Gastrocnemius medialis (tissue), 4 donors: ENCODE measurements at regions not wholly inside any gene's neighbourhood (a gene's known extent, or its start where the extent isn't known, plus 50 kb on each side); places are given as distances from the start of the nearest gene placed in this dataset.

ENCODE experiments used
- CTCF ChIP-seq, 5 experiments: fragments of 450-650 bp in 3 of 5; fragments of 200-600 bp in 2 of 5; sonication (generic) in 2 of 5; IDR thresholded peaks in 4 of 5; conservative IDR thresholded peaks in 1 of 5; 1 replicate in 4 of 5; 2 replicates in 1 of 5; pipeline ENCODE4 v1.5.1; 2016 to 2019; ENCODE audit warnings: antibody characterized with exemption in 5 of 5, mild to moderate bottlenecking in 3 of 5, moderate library complexity in 3 of 5
- POLR2A ChIP-seq, 2 donors: fragments of 450-650 bp; IDR thresholded peaks; one replicate each; pipeline ENCODE4 v1.6.1; 2017; ENCODE audit warnings: antibody characterized with exemption in 2 of 2, mild to moderate bottlenecking in 2 of 2, moderate library complexity in 2 of 2

GRCh38 chr10:84084342-84084741, 55.0 kb upstream of the GHITM start:
- no peak for TF ChIP-seq CTCF (IDR thresholded peaks at IDR 0.05 in 4 of 5, conservative IDR thresholded peaks at IDR 0.05 in 1 of 5)
- TF ChIP-seq POLR2A (IDR thresholded peaks at IDR 0.05) = no peak
